HUDEP-2 (cell line): ENCODE measurements at regions not wholly inside any gene's neighbourhood (a gene's known extent, or its start where the extent isn't known, plus 50 kb on each side); places are given as distances from the start of the nearest gene placed in this dataset.
A peak's percentile ranks its signal among the peaks of the same experiment; 100 is the strongest.
"Not testable (repeated sequence)": the region's sequence is repeated elsewhere in the genome, so short reads cannot be mapped to it uniquely, and the experiment has no call there.

Experiments used
- DNase-seq, 76 experiments: peaks; one replicate each; lab custom pipeline; 2025; ENCODE audit not compliant: unreplicated experiment in 76 of 76; lab: John Stamatoyannopoulos, UW

- not testable (repeated sequence) for DNase-seq
Observed at GRCh38 chr15:75792236-75792635, 51.0 kb upstream of the UBE2Q2 start.

GRCh38 chr15:75791337-75791713 lies 51.9 kb upstream of the UBE2Q2 start:
- DNase-seq, result no peak

GRCh38 chr15:75790631-75791336 lies 52.5 kb upstream of the UBE2Q2 start:
- DNase-seq, result no peak

GRCh38 chr15:75786575-75786947 lies 56.7 kb upstream of the UBE2Q2 start:
- no peak for DNase-seq

- peak in 7 of 76 experiments; percentile 3 to 25 (median 7) for DNase-seq
Observed at GRCh38 chr15:75785771-75786574, 57.3 kb upstream of the UBE2Q2 start.

- not testable (repeated sequence) for DNase-seq
Observed at GRCh38 chr15:75784511-75785480, 58.5 kb upstream of the UBE2Q2 start.

- not testable (repeated sequence) for DNase-seq
Observed at GRCh38 chr15:75783566-75783965, 59.7 kb upstream of the UBE2Q2 start.

- no peak for DNase-seq
Observed at GRCh38 chr15:75782926-75783325, 60.3 kb upstream of the UBE2Q2 start.

- DNase-seq, result not testable (repeated sequence)
Observed at GRCh38 chr15:75780995-75781394, 62.3 kb upstream of the UBE2Q2 start.

- no peak for DNase-seq
Observed at GRCh38 chr15:75779504-75779903, 63.7 kb upstream of the UBE2Q2 start.

- not testable (repeated sequence) for DNase-seq
Observed at GRCh38 chr15:75776871-75777610, 64.4 kb upstream of the CSPG4 start.

GRCh38 chr15:75776065-75776423 lies 63.4 kb upstream of the CSPG4 start:
- DNase-seq, result no peak

GRCh38 chr15:75775296-75776064 lies 62.8 kb upstream of the CSPG4 start:
- DNase-seq, result no peak

- not testable (repeated sequence) for DNase-seq
Observed at GRCh38 chr15:75773974-75774373, 61.3 kb upstream of the CSPG4 start.

GRCh38 chr15:75771054-75771453 lies 58.4 kb upstream of the CSPG4 start:
- not testable (repeated sequence) for DNase-seq

GRCh38 chr15:75770131-75770530 lies 57.5 kb upstream of the CSPG4 start:
- no peak for DNase-seq

GRCh38 chr15:75768526-75768925 lies 55.9 kb upstream of the CSPG4 start:
- DNase-seq, result not testable (repeated sequence)

GRCh38 chr15:75765551-75766305 lies 53.1 kb upstream of the CSPG4 start:
- DNase-seq, result not testable (repeated sequence)
